Endothelial cell of umbilical vein (primary cell): ENCODE measurements at regions not wholly inside any gene's neighbourhood (a gene's known extent, or its start where the extent isn't known, plus 50 kb on each side); places are given as distances from the start of the nearest gene placed in this dataset.

Source experiments
- BruUV-seq: library from RNA; stranded (reverse); fragments of 400-500 nt; replicated peaks from 2 replicates; lab custom pipeline; 2021; lab: Mats Ljungman, UMichigan
- CTCF ChIA-PET: fragments of 300-600, 350-600 bp; sonication (Branson Sonifier 250); formaldehyde crosslinking; loops from one replicate; lab custom pipeline; 2021; ENCODE audit warnings: antibody characterized with exemption, inconsistent platforms; lab: Charles Lee
- POLR2A ChIA-PET: fragments of 300-600, 350-600 bp; sonication (Branson Sonifier 250); formaldehyde crosslinking; loops from one replicate; lab custom pipeline; 2021; ENCODE audit warnings: antibody characterized with exemption, inconsistent platforms; lab: Charles Lee
- DNase-seq: peaks from one replicate; pipeline ENCODE4 v3.0.0-alpha.2; 2011; ENCODE audit warnings: low read depth, low spot score
- FAIRE-seq: peaks from 2 replicates; lab custom pipeline; 2011; peaks lifted over from hg19 to GRCh38; lab: Jason Lieb, UNC
- H2AFZ ChIP-seq: 2 replicates; pipeline ENCODE4 v1.6.0; 2012; ENCODE audit warnings: low read depth, low read length, control low read depth, inconsistent platforms
- H3K27ac ChIP-seq: 2 replicates; pipeline ENCODE4 v1.5.1; 2011; ENCODE audit warnings: low read depth, mild to moderate bottlenecking, control low read depth, low read length, moderate library complexity; ENCODE audit not compliant: insufficient read depth
- H3K27me3 ChIP-seq, 2 experiments: 2 replicates each; pipeline versions ENCODE4 v1.6.0 to v1.6.1; 2011; ENCODE audit warnings: low read length in 2 of 2, mixed read lengths in 1 of 2; ENCODE audit not compliant: control insufficient read depth in 2 of 2, insufficient read depth in 2 of 2
- H3K36me3 ChIP-seq, 2 experiments: 2 replicates in 1 of 2; 3 replicates in 1 of 2; pipeline ENCODE4 v1.5.1; 2011; ENCODE audit warnings: low read length in 2 of 2, mild to moderate bottlenecking in 1 of 2, moderate library complexity in 1 of 2; ENCODE audit not compliant: control insufficient read depth in 2 of 2, insufficient read depth in 2 of 2; ENCODE audit errors: extremely low read depth in 1 of 2
- H3K4me1 ChIP-seq: 3 replicates; pipeline ENCODE4 v1.5.1; 2011; ENCODE audit warnings: mild to moderate bottlenecking, low read length; ENCODE audit not compliant: control insufficient read depth, insufficient read depth; ENCODE audit errors: extremely low read depth
- H3K4me2 ChIP-seq: 2 replicates; pipeline ENCODE4 v1.6.1; 2011; ENCODE audit warnings: low read length, control low read depth, mixed read lengths; ENCODE audit not compliant: insufficient read depth
- H3K4me3 ChIP-seq, 3 experiments: fragments of 200-600 bp in 1 of 3; sonication (generic), shearing (Covaris generic) in 1 of 3; replicated peaks in 1 of 3; 2 replicates each; pipeline ENCODE4 v1.5.1; 2011 to 2016; ENCODE audit warnings: control low read depth in 3 of 3, low read length in 3 of 3, mild to moderate bottlenecking in 2 of 3, inconsistent platforms in 1 of 3, low read depth in 1 of 3, moderate library complexity in 1 of 3; ENCODE audit not compliant: insufficient read depth in 1 of 3
- H3K79me2 ChIP-seq: 2 replicates; pipeline ENCODE4 v1.6.0; 2012; ENCODE audit warnings: low read length, inconsistent platforms; ENCODE audit not compliant: control insufficient read depth, insufficient read depth
- H3K9ac ChIP-seq: replicated peaks from 2 replicates; pipeline ENCODE3; 2011; ENCODE audit warnings: low read length, control low read depth; ENCODE audit not compliant: insufficient read depth; ENCODE audit errors: extremely low read depth
- H3K9me1 ChIP-seq: replicated peaks from 3 replicates; pipeline ENCODE4 v1.6.0; 2011; ENCODE audit warnings: mild to moderate bottlenecking, low read length; ENCODE audit not compliant: control insufficient read depth, insufficient read depth; ENCODE audit errors: extremely low read depth
- H3K9me3 ChIP-seq: replicated peaks from 2 replicates; pipeline ENCODE4 v1.5.1; 2012; ENCODE audit warnings: low read length, inconsistent platforms; ENCODE audit not compliant: control insufficient read depth, insufficient read depth
- H4K20me1 ChIP-seq: replicated peaks from 2 replicates; pipeline ENCODE3; 2011; ENCODE audit warnings: mild to moderate bottlenecking, low read length; ENCODE audit not compliant: control insufficient read depth, insufficient read depth; ENCODE audit errors: extremely low read depth
- CTCF ChIP-seq, 2 donors: IDR thresholded peaks; 1 replicate in 1 of 2; 2 replicates in 1 of 2; pipeline ENCODE4 v1.5.1; 2011; ENCODE audit warnings: low read length in 2 of 2, mild to moderate bottlenecking in 2 of 2, moderate library complexity in 2 of 2, control low read depth in 1 of 2, inconsistent platforms in 1 of 2, low read depth in 1 of 2; ENCODE audit not compliant: insufficient read depth in 1 of 2; ENCODE audit errors: extremely low read depth in 1 of 2
- EZH2 ChIP-seq: IDR thresholded peaks from 2 replicates; pipeline ENCODE4 v1.6.1; 2012; ENCODE audit warnings: borderline replicate concordance, low read depth, mild to moderate bottlenecking, moderate library complexity, low read length, inconsistent platforms; ENCODE audit not compliant: severe bottlenecking
- FOS ChIP-seq: IDR thresholded peaks from 2 replicates; pipeline ENCODE4 v1.6.1; 2011; ENCODE audit warnings: mild to moderate bottlenecking, low read length, moderate library complexity, borderline replicate concordance; ENCODE audit not compliant: insufficient read depth
- GATA2 ChIP-seq: IDR thresholded peaks from 2 replicates; pipeline ENCODE4 v1.7.0; 2011; ENCODE audit warnings: low read depth, mild to moderate bottlenecking, moderate library complexity, mixed read lengths, low read length; ENCODE audit not compliant: insufficient read length, insufficient read depth
- JUN ChIP-seq: IDR thresholded peaks from 2 replicates; pipeline ENCODE4 v1.6.1; 2011; ENCODE audit warnings: borderline replicate concordance, low read depth; ENCODE audit not compliant: insufficient read length, insufficient read depth
- MAX ChIP-seq: IDR thresholded peaks from 2 replicates; pipeline ENCODE4 v1.6.1; 2011; ENCODE audit not compliant: insufficient read depth, insufficient read length
- MYC ChIP-seq: IDR thresholded peaks from one replicate; pipeline ENCODE4 v1.6.1; 2011; ENCODE audit warnings: mild to moderate bottlenecking, low read depth, low read length
- POLR2A ChIP-seq: IDR thresholded peaks from 2 replicates; pipeline ENCODE4 v1.6.1; 2012; ENCODE audit warnings: low read depth, mild to moderate bottlenecking, control low read depth, low read length
- POLR2AphosphoS5 ChIP-seq: IDR thresholded peaks from 2 replicates; pipeline ENCODE4 v1.6.1; 2012; ENCODE audit warnings: low read depth, mild to moderate bottlenecking, control low read depth, low read length, moderate library complexity; ENCODE audit not compliant: insufficient read depth
- dilution Hi-C: fragments of 300-500 bp; cut with MboI; formaldehyde crosslinking; loops from one replicate; pipeline ENCODE4 v1.15.0; 2019; ENCODE audit warnings: low sequenced_read_pairs; ENCODE audit not compliant: extremely low pct_ligation_motif_present
- intact Hi-C: fragments of 100-400 bp; cut with micrococcal nuclease; formaldehyde crosslinking; loops from one replicate; pipeline ENCODE4 v1.10.0; 2022

DNA sequence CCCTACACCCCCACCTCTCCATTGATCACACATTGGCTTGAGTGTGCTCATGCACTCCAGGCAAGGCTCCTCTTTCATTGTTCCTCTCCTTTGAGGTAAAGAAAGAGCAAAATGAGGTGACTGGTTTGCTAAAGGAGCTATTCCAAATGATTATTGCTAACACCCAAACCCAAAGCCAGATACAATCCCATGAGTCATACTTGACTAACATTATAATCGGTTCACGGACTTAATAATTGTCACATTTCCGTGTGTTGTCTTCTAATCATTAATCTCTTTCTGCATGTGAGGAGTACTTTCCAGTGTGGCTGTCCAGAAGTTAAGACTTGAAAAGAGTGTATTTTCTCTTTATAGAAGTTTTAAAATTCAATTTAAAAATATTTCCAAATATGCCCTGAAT, 174.3 kb upstream of the SFRP2 start:
- H3K36me3 ChIP-seq: no peaks in the 10 kb centered on the region
- no peaks in the 10 kb centered on the region for H3K27me3 ChIP-seq
- no peaks in the 10 kb centered on the region for H3K79me2 ChIP-seq
- intact Hi-C loops: no loop called here
- no peaks in the 10 kb centered on the region for H3K9me1 ChIP-seq
- no peak for DNase-seq
- no peaks in the 10 kb centered on the region for H4K20me1 ChIP-seq
- peaks cover 5% of the 10 kb centered on the region for H3K9me3 ChIP-seq
- no peak overlapping the region for H3K9ac ChIP-seq
- dilution Hi-C loops: no loop called here
- no peak overlapping the region for H3K27ac ChIP-seq
- no peak overlapping the region for H2AFZ ChIP-seq
- no peak overlapping the region for H3K4me3 ChIP-seq
- BruUV-seq: no TSS peak
- ChIA-PET POLR2A (no interaction called here), CTCF (no interaction called here)
- no peak overlapping the region for H3K4me2 ChIP-seq
- FAIRE-seq: no peak
- TF ChIP-seq FOS (no peak), GATA2 (no peak), MAX (no peak), POLR2AphosphoS5 (no peak), POLR2A (no peak), EZH2 (no peak), JUN (no peak), CTCF (IDR thresholded peaks at IDR 0.05; ENCODE audit: extremely low read depth in 1 of 2, insufficient read depth in 1 of 2, low read depth in 1 of 2, low read length in 2 of 2) (no peak), MYC (no peak)
- no peaks in the 10 kb centered on the region for H3K4me1 ChIP-seq
